ENCODE measurements at regions not wholly inside any gene's neighbourhood (a gene's known extent, or its start where the extent isn't known, plus 50 kb on each side); places are given as distances from the start of the nearest gene placed in this dataset.

- DNase-seq (no peak), ATAC-seq (ENCODE audit: low read depth in 2 of 2) (no peak)
- H3K27me3 Mint-ChIP-seq: peaks cover 34 to 73% (median 56%) of the 10 kb centered on the region in 3 donors
- H3K27ac Mint-ChIP-seq: peak overlapping the region in 2 of 6 donors; percentile 56 to 59
- peak overlapping the region in 1 of 8 donors; percentile 29 for H3K4me3 Mint-ChIP-seq
- peaks cover 0 to 5% (median 2%) of the 10 kb centered on the region in 7 donors for H3K9me3 Mint-ChIP-seq
- H3K36me3 Mint-ChIP-seq: peaks cover 0 to 11% of the 10 kb centered on the region in 2 donors
- H3K4me1 Mint-ChIP-seq: peaks cover 7 to 17% (median 13%) of the 10 kb centered on the region in 3 donors
These were observed 60.5 kb upstream of the SLCO4A1 start for GRCh38 chr20:62581806-62582205.

GRCh38 chr20:62583424-62583920 lies 58.8 kb upstream of the SLCO4A1 start:
- ATAC-seq (ENCODE audit: low read depth in 2 of 2): no peak
- H3K27me3 Mint-ChIP-seq: peaks cover 32 to 65% (median 62%) of the 10 kb centered on the region in 3 donors

GRCh38 chr20:62584671-62585460 lies 57.4 kb upstream of the SLCO4A1 start:
- Mint-ChIP-seq H3K4me1 (peaks cover 0 to 10% (median 6%) of the 10 kb centered on the region in 3 donors), H3K27me3 (peaks cover 19 to 58% (median 48%) of the 10 kb centered on the region in 3 donors), H3K9me3 (peaks cover 0 to 5% (median under 1%) of the 10 kb centered on the region in 7 donors), H3K27ac (peak overlapping the region in 4 of 6 donors; percentile 15 to 80 (median 60)), H3K36me3 (peaks cover 0 to 2% of the 10 kb centered on the region in 2 donors), H3K4me3 (no peak overlapping the region)
- DNase-seq: no peak
- ATAC-seq (ENCODE audit: low read depth in 2 of 2): no peak

More at GRCh38 chr20:62583424-62583920, 58.8 kb upstream of the SLCO4A1 start:
- H3K36me3 Mint-ChIP-seq: peaks cover 0 to 11% of the 10 kb centered on the region in 2 donors
- peaks cover 0 to 5% (median 2%) of the 10 kb centered on the region in 7 donors for H3K9me3 Mint-ChIP-seq
- no peak overlapping the region for H3K27ac Mint-ChIP-seq
- no peak for DNase-seq
- H3K4me3 Mint-ChIP-seq: peak overlapping the region in 1 of 8 donors; percentile 61
- H3K4me1 Mint-ChIP-seq: peaks cover 7 to 17% (median 13%) of the 10 kb centered on the region in 3 donors

GRCh38 chr20:62585461-62585970 lies 56.8 kb upstream of the SLCO4A1 start:
- ATAC-seq (ENCODE audit: low read depth in 2 of 2) (no peak), DNase-seq (no peak)
- peaks cover 0 to 10% (median 5%) of the 10 kb centered on the region in 3 donors for H3K4me1 Mint-ChIP-seq
- no peaks in the 10 kb centered on the region for H3K36me3 Mint-ChIP-seq
- no peak overlapping the region for H3K4me3 Mint-ChIP-seq
- peaks cover 0 to 5% (median 0%) of the 10 kb centered on the region in 7 donors for H3K9me3 Mint-ChIP-seq
- H3K27me3 Mint-ChIP-seq: peaks cover 15 to 58% (median 46%) of the 10 kb centered on the region in 3 donors
- peak overlapping the region in 1 of 6 donors; percentile 53 for H3K27ac Mint-ChIP-seq

- Mint-ChIP-seq H3K36me3 (no peaks in the 10 kb centered on the region), H3K4me3 (no peak overlapping the region), H3K27ac (no peak overlapping the region), H3K27me3 (peaks cover 20 to 68% (median 59%) of the 10 kb centered on the region in 3 donors), H3K4me1 (peaks cover 8 to 10% (median 9%) of the 10 kb centered on the region in 3 donors), H3K9me3 (peaks cover 0 to 5% (median 0%) of the 10 kb centered on the region in 7 donors)
- DNase-seq: no peak
- ATAC-seq (ENCODE audit: low read depth in 2 of 2): no peak
These were observed 55.5 kb upstream of the SLCO4A1 start for GRCh38 chr20:62586799-62587198.

- Mint-ChIP-seq H3K4me3 (no peak overlapping the region), H3K4me1 (peaks cover 7 to 14% (median 9%) of the 10 kb centered on the region in 3 donors), H3K36me3 (no peaks in the 10 kb centered on the region), H3K9me3 (peaks cover 0 to 5% (median 0%) of the 10 kb centered on the region in 7 donors), H3K27me3 (peaks cover 18 to 74% (median 66%) of the 10 kb centered on the region in 3 donors), H3K27ac (no peak overlapping the region)
- DNase-seq (no peak), ATAC-seq (ENCODE audit: low read depth in 2 of 2) (no peak)
These were observed 54.4 kb upstream of the SLCO4A1 start for GRCh38 chr20:62587757-62588402.

- peaks cover 14 to 73% (median 59%) of the 10 kb centered on the region in 3 donors for H3K27me3 Mint-ChIP-seq
- ATAC-seq (ENCODE audit: low read depth in 2 of 2): no peak
- DNase-seq: no peak
- H3K4me1 Mint-ChIP-seq: peaks cover 3 to 14% (median 9%) of the 10 kb centered on the region in 3 donors
- H3K4me3 Mint-ChIP-seq: no peak overlapping the region
- peaks cover 0 to 5% (median 0%) of the 10 kb centered on the region in 7 donors for H3K9me3 Mint-ChIP-seq
- no peak overlapping the region for H3K27ac Mint-ChIP-seq
- no peaks in the 10 kb centered on the region for H3K36me3 Mint-ChIP-seq
These were observed 53.7 kb upstream of the SLCO4A1 start for GRCh38 chr20:62588458-62589149.

GRCh38 chr20:62589150-62589498 lies 53.2 kb upstream of the SLCO4A1 start:
- peaks cover 14 to 67% (median 53%) of the 10 kb centered on the region in 3 donors for H3K27me3 Mint-ChIP-seq
- ATAC-seq (ENCODE audit: low read depth in 2 of 2) (no peak), DNase-seq (no peak)
- no peak overlapping the region for H3K4me3 Mint-ChIP-seq
- no peak overlapping the region for H3K27ac Mint-ChIP-seq
- H3K36me3 Mint-ChIP-seq: no peaks in the 10 kb centered on the region
- peaks cover 0 to 5% (median 0%) of the 10 kb centered on the region in 7 donors for H3K9me3 Mint-ChIP-seq
- peaks cover 3 to 14% (median 9%) of the 10 kb centered on the region in 3 donors for H3K4me1 Mint-ChIP-seq

GRCh38 chr20:62589720-62590119 lies 52.6 kb upstream of the SLCO4A1 start:
- DNase-seq (no peak), ATAC-seq (ENCODE audit: low read depth in 2 of 2) (no peak)
- Mint-ChIP-seq H3K36me3 (no peaks in the 10 kb centered on the region), H3K27me3 (peaks cover 16 to 65% (median 51%) of the 10 kb centered on the region in 3 donors), H3K9me3 (peaks cover 0 to 5% (median 0%) of the 10 kb centered on the region in 7 donors), H3K27ac (no peak overlapping the region), H3K4me1 (peaks cover 3 to 14% (median 9%) of the 10 kb centered on the region in 3 donors), H3K4me3 (no peak overlapping the region)

GRCh38 chr20:62590309-62591121 lies 51.8 kb upstream of the SLCO4A1 start:
- no peaks in the 10 kb centered on the region for H3K36me3 Mint-ChIP-seq

GRCh38 chr20:62591122-62591468 lies 51.2 kb upstream of the SLCO4A1 start:
- H3K4me3 Mint-ChIP-seq: no peak overlapping the region
- H3K36me3 Mint-ChIP-seq: no peaks in the 10 kb centered on the region
- peak overlapping the region in 1 of 6 donors; percentile 84 for H3K27ac Mint-ChIP-seq
- H3K4me1 Mint-ChIP-seq: peaks cover 0 to 14% (median 4%) of the 10 kb centered on the region in 3 donors
- DNase-seq (no peak), ATAC-seq (ENCODE audit: low read depth in 2 of 2) (no peak)
- peaks cover 19 to 67% (median 49%) of the 10 kb centered on the region in 3 donors for H3K27me3 Mint-ChIP-seq
- no peaks in the 10 kb centered on the region for H3K9me3 Mint-ChIP-seq

More at GRCh38 chr20:62590309-62591121, 51.8 kb upstream of the SLCO4A1 start:
- H3K9me3 Mint-ChIP-seq: no peaks in the 10 kb centered on the region
- DNase-seq (no peak), ATAC-seq (ENCODE audit: low read depth in 2 of 2) (no peak)
- peaks cover 18 to 65% (median 51%) of the 10 kb centered on the region in 3 donors for H3K27me3 Mint-ChIP-seq
- peak overlapping the region in 1 of 6 donors; percentile 84 for H3K27ac Mint-ChIP-seq
- H3K4me1 Mint-ChIP-seq: peaks cover 0 to 14% (median 4%) of the 10 kb centered on the region in 3 donors
- H3K4me3 Mint-ChIP-seq: no peak overlapping the region

- no peak for ATAC-seq (ENCODE audit: low read depth in 2 of 2)
- H3K36me3 Mint-ChIP-seq: no peaks in the 10 kb centered on the region
These were observed 50.7 kb upstream of the SLCO4A1 start for GRCh38 chr20:62591591-62591990.

More at GRCh38 chr20:62591591-62591990, 50.7 kb upstream of the SLCO4A1 start:
- Mint-ChIP-seq H3K9me3 (no peaks in the 10 kb centered on the region), H3K4me1 (peaks cover 0 to 14% (median 4%) of the 10 kb centered on the region in 3 donors), H3K27ac (no peak overlapping the region), H3K4me3 (no peak overlapping the region), H3K27me3 (peaks cover 19 to 69% (median 48%) of the 10 kb centered on the region in 3 donors)
- no peak for DNase-seq
